ENCODE measurements at regions not wholly inside any gene's neighbourhood (a gene's known extent, or its start where the extent isn't known, plus 50 kb on each side); places are given as distances from the start of the nearest gene placed in this dataset.
"Not testable (repeated sequence)": the region's sequence is repeated elsewhere in the genome, so short reads cannot be mapped to it uniquely, and the experiment has no call there.

GRCh38 chr4:49510238-49510637, 524.2 kb downstream of the CWH43 start:
- DNase-seq (ENCODE audit: low spot score); H3K27me3 Mint-ChIP-seq (ENCODE audit: insufficient read depth); H3K4me1 Mint-ChIP-seq (ENCODE audit: low read depth); H3K36me3 Mint-ChIP-seq (ENCODE audit: low read depth); H3K4me3 Mint-ChIP-seq; intact Hi-C loops (cut with micrococcal nuclease); H3K27ac Mint-ChIP-seq: not testable (repeated sequence)
- H3K9me3 Mint-ChIP-seq, result peaks cover 49% of the 10 kb centered on the region

GRCh38 chr4:49511353-49511752, 525.3 kb downstream of the CWH43 start:
- H3K36me3 Mint-ChIP-seq (ENCODE audit: low read depth); DNase-seq (ENCODE audit: low spot score); H3K4me3 Mint-ChIP-seq; H3K27ac Mint-ChIP-seq; H3K27me3 Mint-ChIP-seq (ENCODE audit: insufficient read depth); intact Hi-C loops (cut with micrococcal nuclease); H3K4me1 Mint-ChIP-seq (ENCODE audit: low read depth): not testable (repeated sequence)
- H3K9me3 Mint-ChIP-seq, result peaks cover 60% of the 10 kb centered on the region

GRCh38 chr4:49511881-49512491, 525.9 kb downstream of the CWH43 start:
- H3K9me3 Mint-ChIP-seq, result peaks cover 65% of the 10 kb centered on the region
- H3K4me1 Mint-ChIP-seq (ENCODE audit: low read depth); H3K27me3 Mint-ChIP-seq (ENCODE audit: insufficient read depth); DNase-seq (ENCODE audit: low spot score); H3K36me3 Mint-ChIP-seq (ENCODE audit: low read depth); H3K27ac Mint-ChIP-seq; H3K4me3 Mint-ChIP-seq; intact Hi-C loops (cut with micrococcal nuclease): not testable (repeated sequence)

GRCh38 chr4:49512641-49513545, 526.8 kb downstream of the CWH43 start:
- H3K27me3 Mint-ChIP-seq (ENCODE audit: insufficient read depth); H3K27ac Mint-ChIP-seq; intact Hi-C loops (cut with micrococcal nuclease); DNase-seq (ENCODE audit: low spot score); H3K4me1 Mint-ChIP-seq (ENCODE audit: low read depth); H3K36me3 Mint-ChIP-seq (ENCODE audit: low read depth); H3K4me3 Mint-ChIP-seq: not testable (repeated sequence)
- H3K9me3 Mint-ChIP-seq, result peaks cover 70% of the 10 kb centered on the region

- H3K27me3 Mint-ChIP-seq (ENCODE audit: insufficient read depth); DNase-seq (ENCODE audit: low spot score); intact Hi-C loops (cut with micrococcal nuclease); H3K36me3 Mint-ChIP-seq (ENCODE audit: low read depth); H3K27ac Mint-ChIP-seq; H3K4me3 Mint-ChIP-seq; H3K4me1 Mint-ChIP-seq (ENCODE audit: low read depth): not testable (repeated sequence)
- peaks cover 70% of the 10 kb centered on the region for H3K9me3 Mint-ChIP-seq
Observed at GRCh38 chr4:49513546-49514115, 527.6 kb downstream of the CWH43 start.

GRCh38 chr4:49514171-49514699, 528.2 kb downstream of the CWH43 start:
- DNase-seq (ENCODE audit: low spot score); intact Hi-C loops (cut with micrococcal nuclease); H3K4me1 Mint-ChIP-seq (ENCODE audit: low read depth); H3K36me3 Mint-ChIP-seq (ENCODE audit: low read depth); H3K27ac Mint-ChIP-seq; H3K4me3 Mint-ChIP-seq; H3K27me3 Mint-ChIP-seq (ENCODE audit: insufficient read depth): not testable (repeated sequence)
- peaks cover 70% of the 10 kb centered on the region for H3K9me3 Mint-ChIP-seq

GRCh38 chr4:49514841-49515240, 528.8 kb downstream of the CWH43 start:
- H3K4me3 Mint-ChIP-seq; H3K4me1 Mint-ChIP-seq (ENCODE audit: low read depth); H3K27ac Mint-ChIP-seq; DNase-seq (ENCODE audit: low spot score); H3K27me3 Mint-ChIP-seq (ENCODE audit: insufficient read depth); H3K36me3 Mint-ChIP-seq (ENCODE audit: low read depth); intact Hi-C loops (cut with micrococcal nuclease): not testable (repeated sequence)
- peaks cover 70% of the 10 kb centered on the region for H3K9me3 Mint-ChIP-seq

GRCh38 chr4:49515241-49515640, 529.2 kb downstream of the CWH43 start:
- H3K27ac Mint-ChIP-seq; H3K36me3 Mint-ChIP-seq (ENCODE audit: low read depth): not testable (repeated sequence)
- H3K9me3 Mint-ChIP-seq, result peaks cover 67% of the 10 kb centered on the region

GRCh38 chr4:49516096-49516495, 530.0 kb downstream of the CWH43 start:
- H3K27me3 Mint-ChIP-seq (ENCODE audit: insufficient read depth); H3K36me3 Mint-ChIP-seq (ENCODE audit: low read depth); DNase-seq (ENCODE audit: low spot score); H3K27ac Mint-ChIP-seq; intact Hi-C loops (cut with micrococcal nuclease); H3K4me3 Mint-ChIP-seq; H3K4me1 Mint-ChIP-seq (ENCODE audit: low read depth): not testable (repeated sequence)
- peaks cover 59% of the 10 kb centered on the region for H3K9me3 Mint-ChIP-seq

More at GRCh38 chr4:49515241-49515640, 529.2 kb downstream of the CWH43 start:
- H3K4me3 Mint-ChIP-seq; intact Hi-C loops (cut with micrococcal nuclease); H3K4me1 Mint-ChIP-seq (ENCODE audit: low read depth); DNase-seq (ENCODE audit: low spot score); H3K27me3 Mint-ChIP-seq (ENCODE audit: insufficient read depth): not testable (repeated sequence)

GRCh38 chr4:49516796-49517195, 530.7 kb downstream of the CWH43 start:
- Mint-ChIP-seq H3K4me3 (no peak overlapping the region), H3K27ac (no peak overlapping the region), H3K36me3 (ENCODE audit: low read depth) (peaks cover 7% of the 10 kb centered on the region)

GRCh38 chr4:49517485-49518205, 531.6 kb downstream of the CWH43 start:
- H3K4me1 Mint-ChIP-seq (ENCODE audit: low read depth); intact Hi-C loops (cut with micrococcal nuclease); H3K27me3 Mint-ChIP-seq (ENCODE audit: insufficient read depth); DNase-seq (ENCODE audit: low spot score); H3K36me3 Mint-ChIP-seq (ENCODE audit: low read depth); H3K27ac Mint-ChIP-seq; H3K4me3 Mint-ChIP-seq: not testable (repeated sequence)
- H3K9me3 Mint-ChIP-seq, result peaks cover 43% of the 10 kb centered on the region

More at GRCh38 chr4:49516796-49517195, 530.7 kb downstream of the CWH43 start:
- intact Hi-C loops (cut with micrococcal nuclease), result no loop called here
- peaks cover 52% of the 10 kb centered on the region for H3K9me3 Mint-ChIP-seq
- no peak for DNase-seq (ENCODE audit: low spot score)
- H3K4me1 Mint-ChIP-seq (ENCODE audit: low read depth), result no peaks in the 10 kb centered on the region
- H3K27me3 Mint-ChIP-seq (ENCODE audit: insufficient read depth), result no peaks in the 10 kb centered on the region

- H3K4me1 Mint-ChIP-seq (ENCODE audit: low read depth); intact Hi-C loops (cut with micrococcal nuclease); H3K27me3 Mint-ChIP-seq (ENCODE audit: insufficient read depth); H3K4me3 Mint-ChIP-seq; DNase-seq (ENCODE audit: low spot score); H3K36me3 Mint-ChIP-seq (ENCODE audit: low read depth); H3K27ac Mint-ChIP-seq: not testable (repeated sequence)
- H3K9me3 Mint-ChIP-seq, result peaks cover 30% of the 10 kb centered on the region
Observed at GRCh38 chr4:49519150-49520035, 533.3 kb downstream of the CWH43 start.
